T-cell (primary cell): ENCODE measurements at regions not wholly inside any gene's neighbourhood (a gene's known extent, or its start where the extent isn't known, plus 50 kb on each side); places are given as distances from the start of the nearest gene placed in this dataset.

Source experiments
- ATAC-seq, 4 experiments: fragments of 200-7000 bp in 3 of 4; fragments of 150-1000 bp in 1 of 4; cut with Tn5 transposase; replicated peaks in 1 of 4; 1 replicate in 3 of 4; 2 replicates in 1 of 4; pipeline ENCODE4 v1.10.0; 2021; ENCODE audit warnings: moderate library complexity in 3 of 4, mild to moderate bottlenecking in 2 of 4, moderate number of reproducible peaks in 1 of 4
- CTCF ChIA-PET, 2 donors: fragments of 300-600 bp; sonication (Branson Sonifier 250); formaldehyde crosslinking; loops; one replicate each; lab custom pipeline; 2022; ENCODE audit warnings: antibody characterized with exemption in 2 of 2; lab: Charles Lee
- POLR2A ChIA-PET, 2 donors: fragments of 300-600 bp; sonication (Branson Sonifier 250); formaldehyde crosslinking; loops; one replicate each; lab custom pipeline; 2022; ENCODE audit warnings: antibody characterized with exemption in 2 of 2; lab: Charles Lee
- DNase-seq, 35 experiments: peaks; one replicate each; pipeline versions ENCODE4 v3.0.0 to v3.0.0-alpha.2; 2013 to 2023
- H3K27ac ChIP-seq: one replicate; pipeline ENCODE4 v1.5.1; 2013; ENCODE audit warnings: low read length
- H3K27me3 ChIP-seq, 2 experiments: replicated peaks in 1 of 2; 1 replicate in 1 of 2; 2 replicates in 1 of 2; pipeline versions ENCODE4 v1.6.1 to v1.7.0; 2013; ENCODE audit warnings: low read length in 1 of 2, mixed read lengths in 1 of 2; ENCODE audit not compliant: control insufficient read depth in 2 of 2, insufficient read depth in 2 of 2; ENCODE audit errors: extremely low read depth in 1 of 2
- H3K36me3 ChIP-seq, 2 donors: 1 replicate in 1 of 2; 2 replicates in 1 of 2; pipeline versions ENCODE4 v1.6.1 to v1.7.0; 2013; ENCODE audit warnings: low read length in 1 of 2; ENCODE audit not compliant: control insufficient read depth in 2 of 2, insufficient read depth in 1 of 2; ENCODE audit errors: extremely low read depth in 1 of 2
- H3K4me1 ChIP-seq, 2 experiments: 1 replicate in 1 of 2; 2 replicates in 1 of 2; pipeline versions ENCODE4 v1.6.1 to v1.7.0; 2013; ENCODE audit warnings: low read length in 2 of 2, mixed read lengths in 1 of 2; ENCODE audit not compliant: insufficient read depth in 2 of 2, control insufficient read depth in 1 of 2; ENCODE audit errors: extremely low read depth in 1 of 2
- H3K4me3 ChIP-seq, 2 donors: 1 replicate in 1 of 2; 2 replicates in 1 of 2; pipeline versions ENCODE4 v1.5.1 to v1.7.0; 2013; ENCODE audit warnings: mild to moderate bottlenecking in 2 of 2, low read length in 1 of 2, moderate library complexity in 1 of 2; ENCODE audit not compliant: control insufficient read depth in 1 of 2; ENCODE audit errors: extremely low read depth in 1 of 2
- H3K9me3 ChIP-seq: 2 replicates; pipeline ENCODE4 v1.7.0; 2013
- H3K27ac Mint-ChIP-seq, 2 donors: one replicate each; pipeline ENCODE4 v1.8.0; 2020 to 2021; ENCODE audit warnings: mild to moderate bottlenecking in 2 of 2, mixed read lengths in 2 of 2
- H3K27me3 Mint-ChIP-seq, 2 donors: one replicate each; pipeline ENCODE4 v1.8.0; 2021 to 2022; ENCODE audit warnings: mixed read lengths in 2 of 2
- H3K36me3 Mint-ChIP-seq: one replicate; pipeline ENCODE4 v1.8.0; 2021; ENCODE audit warnings: mixed read lengths
- H3K4me1 Mint-ChIP-seq, 3 donors: one replicate each; pipeline ENCODE4 v1.8.0; 2020 to 2022; ENCODE audit warnings: mixed read lengths in 3 of 3, mild to moderate bottlenecking in 1 of 3
- H3K4me3 Mint-ChIP-seq, 3 donors: one replicate each; pipeline ENCODE4 v1.8.0; 2020 to 2022; ENCODE audit warnings: mild to moderate bottlenecking in 3 of 3, mixed read lengths in 3 of 3, moderate library complexity in 3 of 3
- H3K9me3 Mint-ChIP-seq, 3 donors: one replicate each; pipeline ENCODE4 v1.8.0; 2020 to 2022; ENCODE audit warnings: mixed read lengths in 3 of 3
- WGBS: methylation state at CpG from one replicate; pipeline ENCODE4 v1.1.5; 2013; ENCODE audit warnings: missing lambda C conversion rate; ENCODE audit not compliant: insufficient coverage; 5-methylcytosine and 5-hydroxymethylcytosine counted together

- WGBS = 69% methylated on average over 2 of the region's 8 CpGs
- Mint-ChIP-seq H3K9me3 (no peaks in the 10 kb centered on the region), H3K4me3 (no peak overlapping the region), H3K27me3 (no peaks in the 10 kb centered on the region), H3K27ac (no peak overlapping the region), H3K36me3 (no peaks in the 10 kb centered on the region), H3K4me1 (peaks cover 40 to 50% (median 47%) of the 10 kb centered on the region in 3 donors)
- ATAC-seq (no peak), DNase-seq (no peak)
- no peaks in the 10 kb centered on the region for H3K27me3 ChIP-seq
- ChIA-PET CTCF (no interaction called here), POLR2A (no interaction called here)
- no peak overlapping the region for H3K27ac ChIP-seq
- peaks cover 0 to 12% of the 10 kb centered on the region in 2 experiments for H3K4me1 ChIP-seq
- H3K9me3 ChIP-seq = no peaks in the 10 kb centered on the region
- no peaks in the 10 kb centered on the region for H3K36me3 ChIP-seq
- H3K4me3 ChIP-seq = no peak overlapping the region
Observed at GRCh38 chr9:130765137-130766020, 69.7 kb upstream of the ABL1 start.

GRCh38 chr9:130766021-130766926 is 68.8 kb upstream of the ABL1 start:
- Histone ChIP-seq H3K27ac (no peak overlapping the region), H3K4me1 (peaks cover 0 to 12% of the 10 kb centered on the region in 2 experiments), H3K27me3 (no peaks in the 10 kb centered on the region), H3K9me3 (no peaks in the 10 kb centered on the region), H3K4me3 (no peak overlapping the region), H3K36me3 (no peaks in the 10 kb centered on the region)
- WGBS = 79% methylated on average over 17 of the region's 19 CpGs
- H3K36me3 Mint-ChIP-seq = no peaks in the 10 kb centered on the region
- H3K4me3 Mint-ChIP-seq = no peak overlapping the region
- no peak for ATAC-seq
- H3K9me3 Mint-ChIP-seq = no peaks in the 10 kb centered on the region
- H3K4me1 Mint-ChIP-seq = peaks cover 40 to 48% (median 45%) of the 10 kb centered on the region in 3 donors
- no peak overlapping the region for H3K27ac Mint-ChIP-seq
- ChIA-PET POLR2A (no interaction called here), CTCF (no interaction called here)
- DNase-seq = no peak
- no peaks in the 10 kb centered on the region for H3K27me3 Mint-ChIP-seq

GRCh38 chr9:130766927-130767307 is 68.1 kb upstream of the ABL1 start:
- POLR2A ChIA-PET = no interaction called here

GRCh38 chr9:130768265-130768664 is 66.8 kb upstream of the ABL1 start:
- 65% methylated on average over 4 of the region's 6 CpGs for WGBS
- no peak overlapping the region for H3K4me3 ChIP-seq
- no peaks in the 10 kb centered on the region for H3K9me3 ChIP-seq
- POLR2A ChIA-PET = no interaction called here
- CTCF ChIA-PET = interaction anchor here in 1 of 2 donors (0.6 kb wide), 1 partner anchor 1569 kb away, joined by 4 read pairs; no protein-coding TSS in a partner anchor
- DNase-seq = no peak
- no peak for ATAC-seq
- Mint-ChIP-seq H3K27ac (no peak overlapping the region), H3K4me1 (peaks cover 41 to 49% (median 44%) of the 10 kb centered on the region in 3 donors), H3K4me3 (no peak overlapping the region), H3K36me3 (no peaks in the 10 kb centered on the region), H3K27me3 (no peaks in the 10 kb centered on the region), H3K9me3 (no peaks in the 10 kb centered on the region)
- H3K27ac ChIP-seq = no peak overlapping the region
- H3K36me3 ChIP-seq = no peaks in the 10 kb centered on the region
- H3K27me3 ChIP-seq = no peaks in the 10 kb centered on the region
- H3K4me1 ChIP-seq = peaks cover 0 to 12% of the 10 kb centered on the region in 2 experiments

More at GRCh38 chr9:130766927-130767307, 68.1 kb upstream of the ABL1 start:
- no peaks in the 10 kb centered on the region for H3K36me3 Mint-ChIP-seq
- no peaks in the 10 kb centered on the region for H3K9me3 ChIP-seq
- peaks cover 0 to 12% of the 10 kb centered on the region in 2 experiments for H3K4me1 ChIP-seq
- ATAC-seq = no peak
- H3K27me3 ChIP-seq = no peaks in the 10 kb centered on the region
- no peak overlapping the region for H3K4me3 ChIP-seq
- H3K27me3 Mint-ChIP-seq = no peaks in the 10 kb centered on the region
- peaks cover 40 to 46% (median 43%) of the 10 kb centered on the region in 3 donors for H3K4me1 Mint-ChIP-seq
- CTCF ChIA-PET = no interaction called here
- no peak overlapping the region for H3K4me3 Mint-ChIP-seq
- DNase-seq = no peak
- H3K27ac ChIP-seq = no peak overlapping the region
- 88% methylated on average over 4 of the region's 4 CpGs for WGBS
- no peaks in the 10 kb centered on the region for H3K36me3 ChIP-seq
- no peaks in the 10 kb centered on the region for H3K9me3 Mint-ChIP-seq
- H3K27ac Mint-ChIP-seq = no peak overlapping the region

GRCh38 chr9:130768891-130769403 is 66.1 kb upstream of the ABL1 start:
- H3K4me1 Mint-ChIP-seq = peaks cover 35 to 45% (median 37%) of the 10 kb centered on the region in 3 donors
- H3K36me3 ChIP-seq = no peaks in the 10 kb centered on the region
- ChIA-PET CTCF (interaction anchor here in 1 of 2 donors (0.6 kb wide), 1 partner anchor 1569 kb away, joined by 4 read pairs; no protein-coding TSS in a partner anchor), POLR2A (no interaction called here)
- no peak overlapping the region for H3K4me3 ChIP-seq
- H3K27ac Mint-ChIP-seq = no peak overlapping the region
- H3K9me3 ChIP-seq = no peaks in the 10 kb centered on the region
- H3K27me3 ChIP-seq = no peaks in the 10 kb centered on the region
- no peaks in the 10 kb centered on the region for H3K9me3 Mint-ChIP-seq
- ATAC-seq (no peak), DNase-seq (no peak)
- no peak overlapping the region for H3K4me3 Mint-ChIP-seq
- WGBS = no CpG with 5 or more reads among the region's 6 CpGs
- no peak overlapping the region for H3K27ac ChIP-seq
- peaks cover 0 to 12% of the 10 kb centered on the region in 2 experiments for H3K4me1 ChIP-seq
- H3K36me3 Mint-ChIP-seq = no peaks in the 10 kb centered on the region
- H3K27me3 Mint-ChIP-seq = no peaks in the 10 kb centered on the region

GRCh38 chr9:130770093-130770492 is 65.0 kb upstream of the ABL1 start:
- no peaks in the 10 kb centered on the region for H3K36me3 ChIP-seq
- Mint-ChIP-seq H3K27ac (no peak overlapping the region), H3K36me3 (no peaks in the 10 kb centered on the region), H3K4me1 (peaks cover 36 to 47% (median 38%) of the 10 kb centered on the region in 3 donors), H3K4me3 (no peak overlapping the region), H3K27me3 (no peaks in the 10 kb centered on the region), H3K9me3 (no peaks in the 10 kb centered on the region)
- no peak overlapping the region for H3K27ac ChIP-seq
- no peak for DNase-seq
- ATAC-seq = no peak
- no peaks in the 10 kb centered on the region for H3K27me3 ChIP-seq
- ChIA-PET POLR2A (no interaction called here), CTCF (interaction anchor here in 1 of 2 donors (0.6 kb wide), 1 partner anchor 62 kb away, joined by 5 read pairs; no protein-coding TSS in a partner anchor)
- H3K4me1 ChIP-seq = peaks cover 2 to 11% of the 10 kb centered on the region in 2 experiments
- no peaks in the 10 kb centered on the region for H3K9me3 ChIP-seq
- H3K4me3 ChIP-seq = no peak overlapping the region
- no CpG with 5 or more reads among the region's 3 CpGs for WGBS
